B cell (primary cell): ENCODE measurements at regions not wholly inside any gene's neighbourhood (a gene's known extent, or its start where the extent isn't known, plus 50 kb on each side); places are given as distances from the start of the nearest gene placed in this dataset.

ENCODE experiments used
- CTCF ChIP-seq: fragments of 200-600 bp; IDR thresholded peaks from one replicate; pipeline ENCODE4 v1.8.0; 2022; ENCODE audit warnings: antibody characterized with exemption, mild to moderate bottlenecking
- EZH2 ChIP-seq: IDR thresholded peaks from 2 replicates; pipeline ENCODE4 v1.6.1; 2012; ENCODE audit warnings: borderline replicate concordance, low read depth, mild to moderate bottlenecking, moderate library complexity, low read length; ENCODE audit not compliant: insufficient read depth, poor library complexity, severe bottlenecking

GRCh38 chr14:71473843-71474242 is 458.4 kb upstream of the RGS6 start:
- TF ChIP-seq CTCF (no peak), EZH2 (no peak)
